ENCODE measurements at regions not wholly inside any gene's neighbourhood (a gene's known extent, or its start where the extent isn't known, plus 50 kb on each side); places are given as distances from the start of the nearest gene placed in this dataset.
"Not testable (repeated sequence)": the region's sequence is repeated elsewhere in the genome, so short reads cannot be mapped to it uniquely, and the experiment has no call there.

DNA sequence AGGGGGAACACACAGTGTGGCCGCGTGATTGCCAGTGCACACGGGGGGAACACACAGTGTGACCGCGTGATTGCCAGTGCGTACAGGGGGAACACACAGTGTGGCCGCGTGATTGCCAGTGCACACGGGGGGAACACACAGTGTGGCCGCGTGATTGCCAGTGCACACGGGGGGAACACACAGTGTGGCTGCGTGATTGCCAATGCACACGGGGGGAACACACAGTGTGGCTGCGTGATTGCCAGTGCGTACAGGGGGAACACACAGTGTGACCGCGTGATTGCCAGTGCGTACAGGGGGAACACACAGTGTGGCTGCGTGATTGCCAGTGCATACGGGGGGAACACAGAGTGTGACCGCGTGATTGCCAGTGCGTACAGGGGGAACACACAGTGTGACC lies 140.3 kb downstream of the RTP5 start:
- POLR2A ChIA-PET; CTCF ChIA-PET; H3K36me3 Mint-ChIP-seq (ENCODE audit: low read depth); ATAC-seq; H3K4me1 Mint-ChIP-seq (ENCODE audit: low read depth); H3K9me3 Mint-ChIP-seq (ENCODE audit: insufficient read depth); H3K4me3 Mint-ChIP-seq; DNase-seq; H3K27ac Mint-ChIP-seq; H3K27me3 Mint-ChIP-seq (ENCODE audit: low read depth): not testable (repeated sequence)

DNA sequence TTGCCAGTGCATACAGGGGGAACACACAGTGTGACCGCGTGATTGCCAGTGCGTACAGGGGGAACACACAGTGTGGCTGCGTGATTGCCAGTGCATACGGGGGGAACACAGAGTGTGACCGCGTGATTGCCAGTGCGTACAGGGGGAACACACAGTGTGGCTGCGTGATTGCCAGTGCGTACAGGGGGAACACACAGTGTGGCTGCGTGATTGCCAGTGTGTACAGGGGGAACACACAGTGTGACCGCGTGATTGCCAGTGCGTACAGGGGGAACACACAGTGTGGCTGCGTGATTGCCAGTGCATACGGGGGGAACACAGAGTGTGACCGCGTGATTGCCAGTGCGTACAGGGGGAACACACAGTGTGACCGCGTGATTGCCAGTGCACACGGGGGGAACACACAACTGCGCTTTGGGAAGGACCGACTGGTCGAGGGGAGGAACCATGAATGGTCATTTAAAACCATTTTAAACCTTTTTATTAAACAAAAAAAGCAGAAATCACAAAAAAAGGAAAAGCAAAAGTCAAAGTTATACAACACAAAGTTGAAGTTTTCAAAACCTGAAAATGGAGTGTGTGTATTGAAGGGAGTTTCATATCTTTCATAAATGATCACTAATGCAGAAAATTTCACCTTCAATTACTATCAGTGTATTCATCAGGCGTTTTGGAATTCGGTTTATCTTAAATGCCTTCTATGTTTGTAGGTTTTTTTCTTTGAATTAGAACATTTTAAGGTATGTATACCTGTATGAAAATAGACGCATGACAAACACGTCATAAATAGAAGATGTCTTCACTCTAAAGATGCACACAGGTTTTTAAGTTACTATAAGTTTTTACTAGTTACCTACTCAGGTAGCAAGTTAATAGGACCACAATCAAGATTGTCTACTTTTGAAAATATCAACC lies 141.0 kb downstream of the RTP5 start:
- H3K4me1 Mint-ChIP-seq (ENCODE audit: low read depth); H3K27me3 Mint-ChIP-seq (ENCODE audit: low read depth); ATAC-seq; H3K9me3 Mint-ChIP-seq (ENCODE audit: insufficient read depth); H3K4me3 Mint-ChIP-seq; DNase-seq; H3K36me3 Mint-ChIP-seq (ENCODE audit: low read depth); CTCF ChIA-PET; H3K27ac Mint-ChIP-seq; POLR2A ChIA-PET: not testable (repeated sequence)

DNA sequence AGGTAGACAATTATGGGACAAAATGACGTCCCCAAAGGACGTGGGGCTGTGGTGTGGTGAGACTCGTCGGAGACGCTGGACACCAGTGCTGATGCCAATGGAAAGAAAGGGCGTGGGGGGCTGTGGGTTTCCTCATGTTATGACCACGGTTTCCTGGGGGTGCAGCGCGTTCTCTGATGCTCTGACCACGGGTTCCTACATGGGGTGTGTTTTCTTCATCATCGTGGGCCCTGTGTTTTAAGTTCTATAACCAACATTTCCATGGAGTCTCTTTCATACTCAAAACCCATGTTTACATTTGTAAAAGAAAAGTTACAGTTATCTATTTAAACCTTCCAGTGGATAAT lies 141.6 kb downstream of the RTP5 start:
- Mint-ChIP-seq H3K4me3 (no peak overlapping the region), H3K36me3 (ENCODE audit: low read depth) (no peaks in the 10 kb centered on the region), H3K27me3 (ENCODE audit: low read depth) (peaks cover 5% of the 10 kb centered on the region), H3K4me1 (ENCODE audit: low read depth) (peaks cover 6% of the 10 kb centered on the region), H3K27ac (no peak overlapping the region), H3K9me3 (ENCODE audit: insufficient read depth) (no peaks in the 10 kb centered on the region)
- ATAC-seq (peak; percentile 19), DNase-seq (peak; percentile 20)
- POLR2A ChIA-PET = no interaction called here
- CTCF ChIA-PET = no interaction called here

DNA sequence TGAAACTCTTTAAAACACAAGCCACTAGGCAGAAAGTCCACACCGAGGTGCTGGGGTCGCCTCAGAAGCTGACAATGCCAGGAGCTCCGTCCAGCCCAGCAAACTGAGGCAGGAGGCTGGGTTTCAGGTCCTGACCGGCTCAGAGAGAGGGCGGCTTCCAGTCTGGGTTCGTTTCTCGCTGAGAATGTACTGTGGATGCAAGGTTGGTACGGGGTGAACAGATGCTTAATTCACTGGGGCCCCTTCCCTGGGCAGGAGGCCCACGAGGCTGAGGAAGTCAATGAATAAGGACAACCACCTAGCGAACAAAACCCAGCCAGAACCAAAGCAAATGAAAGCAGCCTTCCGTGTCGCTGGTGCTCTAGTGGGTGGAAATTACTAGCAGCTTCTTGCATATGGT lies 142.0 kb downstream of the RTP5 start:
- Mint-ChIP-seq H3K36me3 (ENCODE audit: low read depth) (no peaks in the 10 kb centered on the region), H3K9me3 (ENCODE audit: insufficient read depth) (no peaks in the 10 kb centered on the region), H3K27ac (no peak overlapping the region), H3K27me3 (ENCODE audit: low read depth) (peaks cover 5% of the 10 kb centered on the region), H3K4me3 (no peak overlapping the region), H3K4me1 (ENCODE audit: low read depth) (peaks cover 6% of the 10 kb centered on the region)
- ATAC-seq (no peak), DNase-seq (no peak)
- ChIA-PET POLR2A (no interaction called here), CTCF (no interaction called here)

DNA sequence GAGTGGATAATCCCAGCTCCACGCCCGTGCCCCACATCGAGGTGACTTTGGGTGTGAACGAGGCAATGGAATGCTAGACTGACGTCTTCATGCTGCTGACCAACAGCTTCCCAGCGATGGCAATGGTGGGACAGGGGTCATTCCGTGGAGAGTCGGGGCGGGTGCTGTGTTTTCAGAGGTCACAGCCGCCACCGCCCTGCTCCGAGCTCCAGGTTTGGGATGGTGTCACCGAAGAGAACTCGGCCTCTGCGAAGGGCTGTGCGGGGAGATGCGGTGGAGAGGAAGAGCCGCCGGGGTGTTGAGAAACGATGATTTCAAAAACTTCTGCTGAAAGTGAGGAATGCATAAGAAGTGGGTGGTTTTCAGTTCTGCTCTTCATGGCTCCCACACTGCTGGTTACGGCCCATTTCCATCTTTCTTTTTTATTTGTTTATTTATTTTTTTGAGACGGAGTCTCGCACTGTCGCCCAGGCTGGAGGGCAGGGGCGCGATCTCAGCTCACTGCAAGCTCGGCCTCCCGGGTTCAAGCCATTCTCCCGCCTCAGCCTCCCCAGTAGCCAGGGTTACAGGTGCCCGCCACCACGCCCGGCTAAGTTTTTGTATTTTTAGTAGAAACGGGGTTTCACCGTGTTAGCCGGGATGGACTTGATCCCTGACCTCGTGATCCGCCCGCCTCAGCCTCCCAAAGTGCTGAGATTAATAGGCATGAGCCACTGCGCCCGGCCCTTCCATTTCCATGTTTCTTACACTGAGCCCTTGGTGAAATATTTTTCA lies 142.6 kb downstream of the RTP5 start:
- CTCF ChIA-PET = no interaction called here
- DNase-seq (no peak), ATAC-seq (no peak)
- no peaks in the 10 kb centered on the region for H3K9me3 Mint-ChIP-seq (ENCODE audit: insufficient read depth)
- peaks cover 5% of the 10 kb centered on the region for H3K27me3 Mint-ChIP-seq (ENCODE audit: low read depth)
- H3K4me3 Mint-ChIP-seq = no peak overlapping the region
- no peak overlapping the region for H3K27ac Mint-ChIP-seq
- POLR2A ChIA-PET = no interaction called here
- no peaks in the 10 kb centered on the region for H3K36me3 Mint-ChIP-seq (ENCODE audit: low read depth)
- peaks cover 6% of the 10 kb centered on the region for H3K4me1 Mint-ChIP-seq (ENCODE audit: low read depth)

DNA sequence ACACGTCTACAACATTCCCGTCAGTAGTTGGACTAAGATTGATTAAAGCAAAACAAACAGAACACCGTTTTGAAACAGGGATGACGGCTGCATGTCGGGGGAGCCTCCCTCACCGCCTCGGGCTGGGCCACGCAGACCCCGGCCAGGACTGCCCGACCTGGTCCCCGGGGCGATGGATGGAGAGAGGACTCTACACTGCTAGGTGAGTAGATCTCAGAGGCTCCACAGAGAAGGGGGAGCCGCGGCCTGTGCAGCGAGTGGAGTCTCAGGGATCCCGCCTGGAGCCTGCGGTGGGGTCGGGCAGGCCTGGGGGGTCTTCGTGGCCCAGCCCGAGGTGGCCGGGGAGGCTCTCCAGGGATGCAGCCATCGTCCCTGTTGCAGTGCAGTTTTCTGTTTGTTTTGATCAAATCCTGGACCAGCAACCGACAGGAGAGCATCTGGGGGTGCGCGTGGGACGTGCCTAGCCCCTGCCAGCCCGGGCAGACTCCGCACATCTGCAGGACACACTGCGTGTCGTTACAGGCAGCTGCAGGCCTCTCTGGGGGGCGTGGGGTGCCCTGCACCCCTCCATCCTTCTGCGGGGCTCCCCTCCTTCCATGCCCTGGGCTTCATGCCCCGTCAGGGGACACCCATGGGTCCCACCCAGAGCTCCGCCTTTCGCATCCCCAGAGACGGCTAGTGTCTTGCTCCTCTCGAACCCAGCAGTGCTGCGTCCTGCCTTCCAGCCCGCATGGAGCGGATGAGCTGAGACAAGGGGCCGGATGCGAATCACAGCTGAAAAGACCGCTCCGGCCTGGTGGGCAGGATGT lies 143.6 kb downstream of the RTP5 start:
- H3K9me3 Mint-ChIP-seq (ENCODE audit: insufficient read depth) = no peaks in the 10 kb centered on the region
- H3K36me3 Mint-ChIP-seq (ENCODE audit: low read depth) = no peaks in the 10 kb centered on the region
- ATAC-seq (no peak), DNase-seq (no peak)
- ChIA-PET POLR2A (no interaction called here), CTCF (no interaction called here)
- peaks cover 5% of the 10 kb centered on the region for H3K27me3 Mint-ChIP-seq (ENCODE audit: low read depth)
- H3K4me1 Mint-ChIP-seq (ENCODE audit: low read depth) = peaks cover 6% of the 10 kb centered on the region
- H3K4me3 Mint-ChIP-seq = no peak overlapping the region
- no peak overlapping the region for H3K27ac Mint-ChIP-seq

DNA sequence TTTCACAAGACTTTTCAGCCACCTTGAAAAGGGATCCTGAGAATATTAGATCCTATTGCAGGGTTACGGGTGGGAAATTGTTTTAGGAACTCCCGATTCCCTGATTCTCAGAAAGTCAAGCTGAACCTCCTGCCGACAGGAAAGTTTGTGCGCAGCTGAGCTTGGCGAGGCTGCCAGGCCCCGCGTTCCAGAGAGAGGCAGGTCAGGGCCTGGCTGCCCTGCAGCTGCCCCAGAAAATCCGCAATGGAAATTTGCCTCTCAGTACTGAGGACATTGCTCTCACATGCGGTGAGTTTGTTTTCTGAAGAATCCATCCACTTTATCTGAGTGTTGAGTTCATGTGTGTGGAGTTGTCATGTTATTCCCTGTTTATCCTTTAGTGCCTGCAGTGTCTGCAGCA lies 144.2 kb downstream of the RTP5 start:
- H3K9me3 Mint-ChIP-seq (ENCODE audit: insufficient read depth) = no peaks in the 10 kb centered on the region
- DNase-seq (no peak), ATAC-seq (no peak)
- no peak overlapping the region for H3K27ac Mint-ChIP-seq
- POLR2A ChIA-PET = no interaction called here
- H3K36me3 Mint-ChIP-seq (ENCODE audit: low read depth) = no peaks in the 10 kb centered on the region
- H3K4me1 Mint-ChIP-seq (ENCODE audit: low read depth) = peaks cover 6% of the 10 kb centered on the region
- H3K27me3 Mint-ChIP-seq (ENCODE audit: low read depth) = peaks cover 5% of the 10 kb centered on the region
- no peak overlapping the region for H3K4me3 Mint-ChIP-seq
- CTCF ChIA-PET = no interaction called here

DNA sequence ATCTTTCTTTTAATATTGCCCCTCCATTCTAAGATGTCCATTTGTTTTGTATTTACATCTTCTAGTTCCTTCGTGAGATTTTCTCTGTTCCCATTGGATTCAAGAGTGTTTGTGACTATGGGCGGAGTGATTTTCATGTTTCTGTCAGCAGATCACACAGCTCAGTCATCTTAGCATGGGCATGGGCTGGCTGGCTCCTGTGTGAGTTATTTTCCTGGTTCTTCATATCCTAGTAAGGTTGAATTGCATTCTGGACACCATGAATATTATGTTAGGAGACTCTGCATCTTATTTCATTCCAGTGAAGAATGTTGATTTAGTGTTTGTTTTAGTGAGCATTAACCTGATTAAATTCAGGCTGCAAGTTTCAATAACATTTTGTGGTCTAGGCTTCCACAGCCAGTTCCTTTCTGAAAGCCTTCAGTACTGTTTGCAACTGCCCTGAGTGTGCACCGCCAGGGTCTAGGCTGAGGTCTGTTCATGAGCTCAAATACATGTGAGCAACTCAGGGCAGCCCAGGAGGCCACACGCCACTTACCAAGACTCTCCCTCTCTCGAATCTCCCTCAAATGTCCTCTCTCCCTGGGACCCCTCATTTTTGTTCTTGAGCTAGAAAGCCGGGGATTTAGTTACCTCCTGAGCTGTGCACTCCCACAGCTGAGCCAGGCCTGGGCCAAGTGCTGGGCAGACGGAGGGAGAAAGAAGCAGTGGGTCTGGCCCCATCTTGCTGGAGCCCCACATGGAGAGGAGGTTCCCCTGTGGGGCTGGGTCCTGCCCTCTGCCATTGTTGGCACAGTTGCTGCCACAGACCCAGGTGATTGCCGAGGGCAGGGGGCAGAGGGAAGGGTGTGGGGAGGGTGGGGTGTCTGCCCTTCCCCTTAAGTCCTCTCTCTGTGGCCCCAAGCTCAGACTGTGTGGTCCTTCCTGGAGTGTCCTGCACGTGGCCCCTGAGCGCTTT lies 145.9 kb downstream of the RTP5 start:
- Mint-ChIP-seq H3K27me3 (ENCODE audit: low read depth) (peaks cover 5% of the 10 kb centered on the region), H3K4me1 (ENCODE audit: low read depth) (peaks cover 6% of the 10 kb centered on the region), H3K36me3 (ENCODE audit: low read depth) (no peaks in the 10 kb centered on the region), H3K9me3 (ENCODE audit: insufficient read depth) (no peaks in the 10 kb centered on the region), H3K4me3 (no peak overlapping the region), H3K27ac (no peak overlapping the region)
- CTCF ChIA-PET = no interaction called here
- no peak for ATAC-seq
- POLR2A ChIA-PET = no interaction called here
- no peak for DNase-seq

DNA sequence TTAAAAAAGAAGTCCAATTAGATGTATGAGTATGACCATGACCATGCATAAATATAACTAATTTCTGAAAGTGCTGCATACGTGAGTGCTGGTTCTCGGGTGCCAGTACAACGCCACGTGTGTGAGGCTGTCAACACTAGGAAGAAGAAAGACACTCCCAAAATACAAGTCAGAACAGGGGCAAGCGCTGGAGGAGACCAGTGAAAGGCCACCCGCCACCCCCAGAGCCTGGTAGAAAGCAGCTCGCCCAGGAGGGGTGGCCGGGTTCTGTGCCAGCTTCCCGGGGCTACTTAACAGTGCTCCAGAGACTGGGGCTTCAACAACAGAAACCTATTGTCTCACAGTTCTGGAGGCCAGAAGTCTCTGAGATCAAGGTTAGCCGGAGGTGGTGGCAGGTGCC lies 147.6 kb downstream of the RTP5 start:
- H3K27me3 Mint-ChIP-seq (ENCODE audit: low read depth) = peaks cover 5% of the 10 kb centered on the region
- no peak for DNase-seq
- ChIA-PET POLR2A (no interaction called here), CTCF (no interaction called here)
- H3K36me3 Mint-ChIP-seq (ENCODE audit: low read depth) = no peaks in the 10 kb centered on the region
- no peak for ATAC-seq
- no peaks in the 10 kb centered on the region for H3K4me1 Mint-ChIP-seq (ENCODE audit: low read depth)
- H3K4me3 Mint-ChIP-seq = no peak overlapping the region
- H3K9me3 Mint-ChIP-seq (ENCODE audit: insufficient read depth) = no peaks in the 10 kb centered on the region
- no peak overlapping the region for H3K27ac Mint-ChIP-seq

DNA sequence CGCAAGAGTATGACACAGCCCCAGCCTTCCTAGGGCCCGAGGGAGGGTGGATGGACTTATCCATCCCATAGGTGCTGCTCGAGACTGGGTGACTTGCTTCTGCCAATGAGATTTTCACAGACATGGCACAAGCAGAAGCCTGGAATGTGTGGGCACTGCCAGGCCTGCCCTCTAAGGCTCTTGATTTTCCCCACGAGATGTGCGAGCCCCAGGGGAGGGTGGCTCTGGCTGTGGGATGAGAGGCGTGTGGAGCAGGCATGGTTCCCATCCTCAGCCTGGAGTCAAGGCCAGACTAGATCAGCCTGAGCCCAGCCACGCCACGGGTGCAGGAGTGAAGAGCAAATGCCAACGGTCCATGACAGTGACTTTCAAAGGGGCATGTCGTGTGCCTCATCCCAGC lies 148.9 kb downstream of the RTP5 start:
- CTCF ChIA-PET, ATAC-seq: not testable (repeated sequence)

DNA sequence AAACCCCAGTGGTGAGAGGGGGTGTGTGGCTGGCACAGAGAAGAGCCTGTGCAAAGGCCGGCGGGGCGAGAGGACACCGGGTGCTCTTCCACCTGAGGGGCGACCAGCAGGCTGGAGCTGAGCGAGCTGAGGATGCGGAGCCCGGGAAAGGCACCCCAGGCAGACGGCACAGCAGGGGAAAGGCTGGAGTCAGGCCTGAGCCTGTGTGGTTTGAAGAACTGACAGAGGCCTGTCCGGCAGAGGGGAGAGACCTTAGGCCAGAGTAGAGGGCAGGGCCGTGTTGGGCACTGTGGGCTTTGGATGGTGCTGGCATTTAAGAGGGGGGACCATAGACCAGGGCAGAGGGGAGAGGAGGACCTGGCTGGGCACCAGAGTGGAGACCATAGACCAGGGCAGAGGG lies 149.8 kb downstream of the RTP5 start:
- no peak for ATAC-seq
- H3K9me3 Mint-ChIP-seq (ENCODE audit: insufficient read depth) = no peaks in the 10 kb centered on the region
- H3K27ac Mint-ChIP-seq = no peak overlapping the region
- DNase-seq = no peak
- CTCF ChIA-PET = no interaction called here
- H3K27me3 Mint-ChIP-seq (ENCODE audit: low read depth) = peaks cover 5% of the 10 kb centered on the region
- no peak overlapping the region for H3K4me3 Mint-ChIP-seq
- no peaks in the 10 kb centered on the region for H3K36me3 Mint-ChIP-seq (ENCODE audit: low read depth)
- H3K4me1 Mint-ChIP-seq (ENCODE audit: low read depth) = no peaks in the 10 kb centered on the region
- POLR2A ChIA-PET = no interaction called here

More for the DNA sequence above, 148.9 kb downstream of the RTP5 start:
- H3K27ac Mint-ChIP-seq; POLR2A ChIA-PET; DNase-seq; H3K4me3 Mint-ChIP-seq; H3K36me3 Mint-ChIP-seq (ENCODE audit: low read depth); H3K9me3 Mint-ChIP-seq (ENCODE audit: insufficient read depth); H3K4me1 Mint-ChIP-seq (ENCODE audit: low read depth); H3K27me3 Mint-ChIP-seq (ENCODE audit: low read depth): not testable (repeated sequence)
